Fibroblast of skin of right quadriceps (primary cell): ENCODE measurements at regions not wholly inside any gene's neighbourhood (a gene's known extent, or its start where the extent isn't known, plus 50 kb on each side); places are given as distances from the start of the nearest gene placed in this dataset.

ENCODE experiments used
- DNase-seq: peaks from one replicate; pipeline ENCODE4 v3.0.0-alpha.2; 2013

DNA sequence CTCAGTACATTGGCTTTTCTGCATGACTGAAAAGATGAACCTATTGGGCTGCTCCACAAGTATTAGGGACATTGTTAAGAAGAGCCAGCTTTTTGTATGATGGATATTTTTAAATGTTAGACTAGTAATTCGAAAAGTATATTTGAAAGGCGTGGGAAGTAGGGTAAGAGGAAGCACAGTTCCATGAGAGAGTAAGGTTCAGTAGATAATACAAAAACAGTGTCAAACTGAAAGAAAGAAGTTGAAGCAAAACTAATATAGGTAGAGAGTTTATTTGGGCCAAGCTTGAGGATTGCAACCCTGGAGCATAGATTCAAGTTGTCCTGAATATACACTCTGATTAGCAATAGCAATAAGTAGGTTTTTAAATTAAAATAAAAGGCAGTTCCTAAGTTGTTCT is 193.9 kb downstream of the RASSF9 start:
- DNase-seq = no peak

GRCh38 chr12:85642808-85643207 is 193.4 kb downstream of the RASSF9 start:
- DNase-seq = peak; percentile 72

DNA sequence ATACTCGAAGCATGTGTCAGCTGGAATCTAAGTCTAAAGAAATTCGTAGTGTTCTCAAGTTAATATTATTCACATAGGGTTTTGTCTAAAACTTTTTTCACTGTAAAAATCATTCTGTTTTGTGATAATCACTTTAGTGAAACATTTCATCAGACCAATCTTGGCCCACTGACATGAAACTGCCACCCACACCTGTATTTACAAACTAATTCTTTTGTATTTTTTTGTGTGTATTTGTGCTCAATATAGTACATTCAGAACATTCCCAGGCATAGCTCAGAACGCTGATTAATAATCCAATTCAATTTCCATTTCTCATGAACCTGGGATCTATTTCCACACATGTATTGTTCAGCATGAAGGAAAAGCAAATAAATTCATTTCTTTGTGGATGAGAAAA is 191.7 kb downstream of the RASSF9 start:
- no peak for DNase-seq

DNA sequence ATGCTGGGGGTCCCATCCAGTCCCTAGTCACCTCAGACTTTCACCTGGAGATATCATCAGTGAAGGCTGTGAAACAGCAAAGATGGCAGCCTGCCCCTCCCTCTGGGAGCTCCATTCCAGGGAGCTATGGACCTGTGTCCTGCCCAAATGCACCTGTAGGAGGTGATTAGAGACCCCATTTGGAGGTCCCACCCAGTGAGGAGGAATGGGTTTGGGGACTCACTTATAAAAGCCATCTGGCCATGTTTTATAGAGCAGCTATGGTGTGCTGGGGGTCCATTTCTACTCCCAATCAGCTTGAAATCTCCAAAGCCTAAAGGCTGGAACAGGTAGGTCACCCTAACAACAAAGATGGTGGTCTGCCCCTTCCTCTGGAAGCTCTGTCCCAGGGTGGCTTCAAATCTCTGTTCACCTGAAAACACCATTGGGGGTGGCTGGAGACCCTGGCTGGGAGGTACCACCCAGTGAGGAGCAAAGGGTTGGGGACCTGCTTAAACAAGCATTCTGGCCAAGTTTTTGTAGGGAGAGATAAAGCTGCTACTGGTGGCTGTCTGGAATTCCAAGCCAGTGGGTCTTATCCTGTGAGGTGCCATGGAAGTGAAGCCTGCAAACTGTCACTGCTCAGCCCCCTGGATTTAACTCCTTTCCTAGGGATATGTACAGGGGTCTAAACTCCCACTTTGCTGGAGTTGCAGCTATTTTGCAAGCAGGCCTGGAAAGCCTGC is 182.3 kb downstream of the RASSF9 start:
- no peak for DNase-seq

DNA sequence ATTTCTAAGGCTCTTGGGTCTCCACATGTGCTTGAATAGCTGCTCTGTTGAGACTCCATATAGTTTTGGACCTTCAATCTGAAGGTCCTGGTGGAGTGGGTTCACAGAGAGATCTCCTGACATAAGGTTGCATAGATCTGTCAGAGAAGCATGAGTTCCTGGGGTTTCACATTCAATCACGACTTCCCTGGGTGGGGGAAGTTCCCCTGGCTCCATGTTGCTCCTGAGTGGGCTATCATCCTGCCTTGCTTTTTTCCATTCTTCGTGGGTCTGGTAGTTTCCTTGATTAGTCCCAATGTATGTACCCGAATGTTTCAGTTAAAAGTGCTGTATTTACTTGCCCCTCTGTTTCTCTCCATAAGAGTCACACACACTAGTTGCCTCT is 181.8 kb downstream of the RASSF9 start:
- DNase-seq = no peak

GRCh38 chr12:85656561-85656960 is 179.6 kb downstream of the RASSF9 start:
- no peak for DNase-seq

- no peak for DNase-seq
Measured at GRCh38 chr12:85657251-85657650, 179.0 kb downstream of the RASSF9 start.

DNA sequence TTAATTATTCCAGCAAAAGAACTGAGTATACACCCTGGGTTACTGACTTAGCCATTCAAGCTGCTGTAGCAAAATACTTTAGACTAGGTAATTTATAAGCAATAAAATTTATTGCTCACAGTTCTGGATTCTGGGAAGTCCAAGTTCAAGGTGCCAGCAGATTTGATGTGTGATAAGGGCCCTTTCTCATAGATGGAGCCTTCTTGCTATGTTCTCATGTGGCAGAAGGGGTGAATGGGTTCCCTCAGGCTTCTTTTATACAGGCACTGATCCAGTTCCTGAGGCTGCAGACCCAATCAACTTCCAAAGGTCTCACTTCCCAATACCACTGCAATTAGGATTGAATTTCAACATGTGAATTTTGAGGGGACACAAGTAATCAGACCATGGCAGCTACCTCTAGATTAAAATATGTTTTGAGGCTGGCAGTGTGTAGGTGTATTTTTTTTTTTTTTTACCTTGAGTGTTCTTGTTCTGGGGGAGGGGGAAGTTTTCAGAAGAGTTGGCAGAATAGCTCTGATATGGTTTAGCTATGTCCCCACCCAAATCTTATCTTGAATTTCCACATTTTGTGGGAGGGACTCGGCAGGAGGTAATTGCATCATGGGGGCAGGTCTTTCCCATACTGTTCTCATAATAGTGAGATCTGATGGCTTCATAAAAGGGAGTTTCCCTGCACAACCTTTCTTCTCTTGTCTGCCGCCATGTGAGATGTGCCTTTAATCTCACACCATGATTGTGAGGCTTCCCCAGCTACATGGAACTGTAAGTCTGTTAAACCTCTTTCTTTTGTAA is 178.2 kb downstream of the RASSF9 start:
- no peak for DNase-seq

- no peak for DNase-seq
Measured at GRCh38 chr12:85659754-85660530, 176.3 kb downstream of the RASSF9 start.

- DNase-seq = no peak
Measured at GRCh38 chr12:85661461-85662206, 174.6 kb downstream of the RASSF9 start.

GRCh38 chr12:85662207-85662602 is 174.0 kb downstream of the RASSF9 start:
- DNase-seq = no peak

DNA sequence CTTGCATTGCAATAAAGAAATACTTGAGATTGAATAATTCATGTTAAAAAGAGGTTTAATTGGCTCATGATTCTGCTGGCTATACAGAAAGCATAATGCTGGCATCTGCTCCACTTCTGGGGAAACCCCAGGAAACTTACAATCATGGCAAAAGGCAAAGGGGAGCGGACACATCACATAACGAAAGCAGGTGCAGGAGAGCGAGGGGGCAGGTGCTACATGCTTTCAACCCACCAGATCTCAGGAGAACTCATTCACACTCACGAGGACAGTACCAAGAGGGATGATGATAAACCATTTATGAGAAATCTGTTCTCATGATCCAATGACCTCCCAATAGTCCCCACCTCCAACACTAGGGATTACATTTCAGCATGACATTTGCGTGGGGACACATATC is 172.6 kb downstream of the RASSF9 start:
- no peak for DNase-seq

DNA sequence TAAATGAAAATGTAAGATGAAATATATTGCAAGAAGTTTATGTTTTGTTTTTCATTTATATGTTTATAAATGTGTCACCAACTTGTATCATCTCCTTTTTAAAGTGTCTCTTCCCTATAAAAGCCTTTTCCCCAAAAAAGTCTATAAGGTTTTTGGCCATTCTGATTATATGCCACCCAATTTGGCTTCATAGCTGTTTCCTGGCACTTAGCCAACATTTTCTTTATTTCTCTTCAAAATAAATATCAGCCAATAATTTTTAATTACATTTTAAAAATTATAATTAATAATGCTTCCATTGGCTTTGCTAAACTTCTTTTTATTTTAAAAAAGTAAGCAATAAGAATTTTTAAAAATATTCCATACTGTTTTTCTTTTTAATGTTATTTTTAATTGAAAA is 171.8 kb downstream of the RASSF9 start:
- DNase-seq = no peak

DNA sequence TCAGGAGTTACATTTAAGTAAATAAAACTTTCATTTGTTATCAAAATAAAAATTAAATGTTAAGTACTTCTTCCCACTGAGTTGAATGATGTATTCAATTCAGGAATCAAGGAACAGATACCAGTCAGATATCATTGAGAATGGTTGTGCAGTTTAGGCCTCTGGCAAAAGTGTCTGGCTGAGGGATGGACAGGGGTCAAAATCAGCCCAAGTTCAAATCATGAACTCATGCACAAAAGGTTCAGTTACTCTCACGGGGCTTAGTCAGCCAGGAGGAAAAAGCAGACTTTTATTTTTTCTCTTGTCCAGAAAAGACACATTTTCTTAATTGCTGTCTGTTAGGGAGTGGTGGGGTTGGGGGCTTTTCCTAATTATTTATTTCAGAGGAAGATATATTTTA is 166.3 kb downstream of the RASSF9 start:
- no peak for DNase-seq

- no peak for DNase-seq
Measured at GRCh38 chr12:85672436-85672835, 163.8 kb downstream of the RASSF9 start.

- no peak for DNase-seq
Measured at GRCh38 chr12:85673921-85674420, 162.2 kb downstream of the RASSF9 start.

DNA sequence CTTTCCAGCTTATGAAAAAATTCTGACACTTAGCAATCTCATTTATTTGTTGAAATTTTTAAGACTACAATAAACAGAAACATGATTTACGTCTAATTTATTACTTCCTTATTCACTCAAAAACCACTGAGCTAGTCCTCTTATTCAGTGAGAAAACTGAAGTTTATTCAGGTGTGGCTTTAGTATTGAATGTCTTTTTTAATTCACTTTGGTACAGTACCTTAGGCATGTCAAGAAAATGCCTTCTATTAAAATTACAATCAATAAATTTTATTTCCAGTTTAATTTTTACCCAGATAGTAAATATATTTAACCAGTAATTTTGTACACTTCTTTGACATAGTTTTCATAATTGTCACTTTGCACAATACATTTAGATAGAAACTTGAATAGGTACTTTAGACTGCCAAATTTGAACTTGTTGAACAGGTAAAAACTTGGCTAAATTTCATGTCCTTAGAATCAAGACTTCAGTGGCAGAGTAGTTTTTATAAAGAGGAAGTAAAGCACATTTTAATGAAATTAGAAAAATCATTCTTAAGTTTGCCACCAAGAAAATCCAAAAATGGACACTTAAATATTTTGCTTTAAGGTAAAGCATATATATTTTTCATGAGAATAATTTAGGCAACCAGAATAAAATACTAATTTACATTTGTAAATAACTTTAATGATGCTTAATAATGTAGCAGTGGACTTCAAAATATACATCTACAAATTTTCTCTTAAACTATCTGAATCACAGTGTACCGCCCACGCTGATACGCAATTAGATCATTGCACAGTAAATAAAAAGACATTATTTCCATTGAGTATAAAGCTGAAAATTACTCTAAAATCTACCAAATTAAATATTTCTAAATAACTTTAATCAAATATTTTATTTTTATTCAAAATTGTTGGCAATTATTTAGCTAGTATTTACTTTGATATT is 159.1 kb downstream of the RASSF9 start:
- DNase-seq = no peak

DNA sequence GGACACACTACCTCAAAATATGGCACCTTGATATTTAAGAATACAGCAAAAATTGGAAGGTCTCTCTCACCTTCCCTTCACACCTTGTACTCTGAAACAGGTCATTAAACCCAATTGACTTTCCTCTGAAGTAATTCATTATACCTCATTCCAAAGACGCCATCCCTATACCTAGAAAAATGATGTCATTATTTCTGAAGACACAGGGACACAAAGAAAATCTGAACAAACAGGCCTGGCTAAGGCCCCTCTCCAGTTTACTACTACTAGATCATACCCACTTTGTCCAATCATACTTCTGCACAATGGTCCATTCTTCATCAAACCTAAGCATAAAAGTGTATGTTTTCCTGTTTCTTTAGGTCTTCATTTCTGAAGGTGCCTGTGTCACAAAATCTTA is 156.9 kb downstream of the RASSF9 start:
- no peak for DNase-seq

- DNase-seq = no peak
Measured at GRCh38 chr12:85680881-85681280, 155.3 kb downstream of the RASSF9 start.

DNA sequence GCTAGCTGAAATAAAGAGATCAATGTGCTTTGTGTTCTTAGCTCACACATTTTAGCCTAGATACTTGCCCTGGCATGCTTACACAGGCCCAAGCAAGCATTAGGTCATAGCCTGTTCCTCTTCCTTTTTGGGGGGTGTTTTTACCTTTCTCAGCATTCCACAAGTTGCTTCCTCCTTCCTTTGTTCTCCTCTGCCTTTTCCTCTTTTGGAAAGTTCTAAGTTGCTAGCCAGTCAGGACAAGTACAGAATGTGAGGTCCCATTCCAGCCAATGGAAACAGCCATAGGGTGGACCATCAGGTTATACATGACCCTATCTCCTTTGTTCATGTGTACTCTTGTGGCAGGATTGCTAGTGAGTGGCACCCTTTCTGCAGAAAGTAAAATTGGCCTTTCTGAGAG is 154.9 kb downstream of the RASSF9 start:
- no peak for DNase-seq

DNA sequence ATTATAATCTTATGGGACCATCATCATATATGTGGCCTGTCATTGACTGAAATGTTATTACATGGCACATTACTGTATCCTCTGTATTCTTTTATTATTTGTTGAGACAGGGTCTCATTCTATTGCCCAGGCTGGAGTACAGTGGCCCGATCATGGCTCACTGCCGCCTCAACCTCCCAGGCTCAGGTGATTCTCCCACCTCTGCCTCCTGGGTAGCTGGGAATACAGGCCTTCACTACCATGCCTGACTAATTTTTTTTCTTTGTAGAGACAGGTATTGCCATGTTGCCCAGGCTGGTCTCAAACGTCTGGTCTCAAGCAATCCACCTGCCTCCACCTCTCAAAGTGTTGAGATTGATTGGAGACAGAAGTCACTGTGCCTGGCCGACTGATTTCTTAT is 153.2 kb downstream of the RASSF9 start:
- no peak for DNase-seq

- no peak for DNase-seq
Measured at GRCh38 chr12:85688837-85689236, 147.4 kb downstream of the RASSF9 start.
